ENCODE measurements at regions not wholly inside any gene's neighbourhood (a gene's known extent, or its start where the extent isn't known, plus 50 kb on each side); places are given as distances from the start of the nearest gene placed in this dataset.
"Not testable (repeated sequence)": the region's sequence is repeated elsewhere in the genome, so short reads cannot be mapped to it uniquely, and the experiment has no call there.

GRCh38 chr14:40336846-40337245 lies 904.6 kb upstream of the FBXO33 start:
- H3K36me3 ChIP-seq, result no peaks in the 10 kb centered on the region
- H3K9me3 ChIP-seq, result no peaks in the 10 kb centered on the region
- intact Hi-C loops (cut with DNase I), result no loop called here
- WGBS, 2 donors, result 31 to 50% methylated on average over 2 of the region's 2 CpGs
- H3K27me3 ChIP-seq, result no peaks in the 10 kb centered on the region
- TF ChIP-seq POLR2A (IDR thresholded peaks at IDR 0.05), result no peak
- no peak for TF ChIP-seq CTCF (IDR thresholded peaks at IDR 0.05)
- H3K4me1 ChIP-seq, result no peaks in the 10 kb centered on the region
- H3K4me3 ChIP-seq, result no peak overlapping the region
- H3K27ac ChIP-seq, result no peak overlapping the region
- DNase-seq, result no peak

GRCh38 chr14:40326519-40326918 lies 894.3 kb upstream of the FBXO33 start:
- H3K27me3 ChIP-seq; H3K36me3 ChIP-seq; H3K9me3 ChIP-seq; H3K4me3 ChIP-seq; H3K27ac ChIP-seq; intact Hi-C loops (cut with DNase I); DNase-seq; H3K4me1 ChIP-seq: not testable (repeated sequence)
- WGBS, 2 donors, result 20 to 69% methylated on average over 1 to 7 of the region's 9 CpGs

GRCh38 chr14:40318211-40318719 lies 886.0 kb upstream of the FBXO33 start:
- Histone ChIP-seq H3K27me3 (no peaks in the 10 kb centered on the region), H3K4me3 (no peak overlapping the region), H3K36me3 (no peaks in the 10 kb centered on the region), H3K27ac (no peak overlapping the region), H3K9me3 (no peaks in the 10 kb centered on the region), H3K4me1 (no peaks in the 10 kb centered on the region)
- WGBS, 2 donors, result 21 to 27% methylated on average over 2 of the region's 2 CpGs
- TF ChIP-seq POLR2A (IDR thresholded peaks at IDR 0.05), result no peak
- no peak for TF ChIP-seq CTCF (IDR thresholded peaks at IDR 0.05)
- intact Hi-C loops (cut with DNase I), result no loop called here
- DNase-seq, result no peak

GRCh38 chr14:40317690-40318089 lies 885.5 kb upstream of the FBXO33 start:
- Histone ChIP-seq H3K9me3 (no peaks in the 10 kb centered on the region), H3K36me3 (no peaks in the 10 kb centered on the region), H3K4me1 (no peaks in the 10 kb centered on the region), H3K27ac (no peak overlapping the region), H3K4me3 (no peak overlapping the region), H3K27me3 (no peaks in the 10 kb centered on the region)
- no peak for TF ChIP-seq POLR2A (IDR thresholded peaks at IDR 0.05)
- TF ChIP-seq CTCF (IDR thresholded peaks at IDR 0.05), result no peak
- 80 to 81% methylated on average over 1 of the region's 1 CpG for WGBS, 2 donors
- no peak for DNase-seq
- intact Hi-C loops (cut with DNase I), result no loop called here

GRCh38 chr14:40312296-40312695 lies 880.1 kb upstream of the FBXO33 start:
- no peak for TF ChIP-seq CTCF (IDR thresholded peaks at IDR 0.05)
- TF ChIP-seq POLR2A (IDR thresholded peaks at IDR 0.05), result no peak
- no peaks in the 10 kb centered on the region for H3K36me3 ChIP-seq
- no peak overlapping the region for H3K4me3 ChIP-seq
- intact Hi-C loops (cut with DNase I), result no loop called here
- no peak overlapping the region for H3K27ac ChIP-seq
- DNase-seq, result no peak
- no peaks in the 10 kb centered on the region for H3K9me3 ChIP-seq
- no peaks in the 10 kb centered on the region for H3K27me3 ChIP-seq
- WGBS, 2 donors, result 54 to 64% methylated on average over 2 of the region's 2 CpGs
- no peaks in the 10 kb centered on the region for H3K4me1 ChIP-seq

GRCh38 chr14:40309124-40309523 lies 876.9 kb upstream of the FBXO33 start:
- intact Hi-C loops (cut with DNase I), result no loop called here
- Histone ChIP-seq H3K4me1 (no peaks in the 10 kb centered on the region), H3K27me3 (no peaks in the 10 kb centered on the region), H3K4me3 (no peak overlapping the region), H3K9me3 (no peaks in the 10 kb centered on the region), H3K27ac (no peak overlapping the region), H3K36me3 (no peaks in the 10 kb centered on the region)
- TF ChIP-seq CTCF (IDR thresholded peaks at IDR 0.05) (no peak), POLR2A (IDR thresholded peaks at IDR 0.05) (no peak)
- 79 to 88% methylated on average over 1 of the region's 1 CpG for WGBS, 2 donors
- no peak for DNase-seq
